B cell (primary cell): ENCODE measurements at regions not wholly inside any gene's neighbourhood (a gene's known extent, or its start where the extent isn't known, plus 50 kb on each side); places are given as distances from the start of the nearest gene placed in this dataset.

Source experiments
- ATAC-seq: fragments of 200-7000 bp; cut with Tn5 transposase; one replicate; pipeline ENCODE4 v1.10.0; 2021; ENCODE audit warnings: low read depth, mild to moderate bottlenecking, moderate number of reproducible peaks, moderate library complexity
- CTCF ChIA-PET: fragments of 350-600 bp; sonication (Branson Sonifier 250); formaldehyde crosslinking; loops from one replicate; lab custom pipeline; 2021; ENCODE audit warnings: antibody characterized with exemption, inconsistent platforms; lab: Charles Lee
- POLR2A ChIA-PET: fragments of 350-600 bp; sonication (Branson Sonifier 250); formaldehyde crosslinking; loops from one replicate; lab custom pipeline; 2021; ENCODE audit warnings: antibody characterized with exemption; lab: Charles Lee
- DNase-seq: peaks from one replicate; pipeline ENCODE4 v3.0.0; 2013
- H2AFZ ChIP-seq: 2 replicates; pipeline ENCODE4 v1.6.1; 2012; ENCODE audit warnings: mild to moderate bottlenecking, low read depth, low read length; ENCODE audit not compliant: insufficient read depth, poor library complexity, severe bottlenecking
- H3K27ac ChIP-seq, 2 donors: 1 replicate in 1 of 2; 2 replicates in 1 of 2; pipeline ENCODE4 v1.5.1; 2012 to 2013; ENCODE audit warnings: low read length in 2 of 2, mild to moderate bottlenecking in 2 of 2, moderate library complexity in 1 of 2
- H3K27me3 ChIP-seq, 4 experiments: fragments of 200-600 bp in 1 of 4; sonication (generic) in 1 of 4; replicated peaks in 1 of 4; 1 replicate in 2 of 4; 2 replicates in 2 of 4; pipeline versions ENCODE4 v1.6.1 to v1.7.0; 2013 to 2016; ENCODE audit warnings: low read length in 3 of 4, mild to moderate bottlenecking in 2 of 4, mixed read lengths in 1 of 4, moderate library complexity in 1 of 4; ENCODE audit not compliant: insufficient read depth in 4 of 4, control insufficient read depth in 3 of 4; ENCODE audit errors: control extremely low read depth in 1 of 4
- H3K36me3 ChIP-seq, 2 experiments: replicated peaks in 1 of 2; 1 replicate in 1 of 2; 2 replicates in 1 of 2; pipeline versions ENCODE4 v1.6.1 to v1.7.1; 2013; ENCODE audit warnings: low read length in 1 of 2; ENCODE audit not compliant: insufficient read depth in 2 of 2, control insufficient read depth in 1 of 2; ENCODE audit errors: control extremely low read depth in 1 of 2, extremely low read depth in 1 of 2
- H3K4me1 ChIP-seq, 2 donors: fragments of 200-600 bp in 1 of 2; sonication (generic) in 1 of 2; 1 replicate in 1 of 2; 2 replicates in 1 of 2; pipeline versions ENCODE4 v1.5.1 to v1.6.1; 2013 to 2017; ENCODE audit warnings: low read length in 2 of 2; ENCODE audit not compliant: control insufficient read depth in 2 of 2, insufficient read depth in 2 of 2
- H3K4me2 ChIP-seq: replicated peaks from 2 replicates; pipeline ENCODE3; 2012; ENCODE audit warnings: mild to moderate bottlenecking, low read depth, low read length; ENCODE audit not compliant: poor library complexity, severe bottlenecking
- H3K4me3 ChIP-seq, 5 experiments: fragments of 200-600 bp in 1 of 5; sonication (generic) in 1 of 5; 1 replicate in 3 of 5; 2 replicates in 2 of 5; pipeline versions ENCODE4 v1.5.1 to v1.7.0; 2011 to 2016; ENCODE audit warnings: low read length in 4 of 5, mild to moderate bottlenecking in 4 of 5, low read depth in 2 of 5, control low read depth in 1 of 5, moderate library complexity in 1 of 5; ENCODE audit not compliant: insufficient read depth in 1 of 5; ENCODE audit errors: control extremely low read depth in 1 of 5, extremely low read depth in 1 of 5
- H3K79me2 ChIP-seq: fragments of 200-600 bp; sonication (generic); one replicate; pipeline ENCODE4 v1.6.0; 2016; ENCODE audit warnings: low read length; ENCODE audit not compliant: control insufficient read depth, insufficient read depth
- H3K9ac ChIP-seq: fragments of 200-600 bp; sonication (generic); 2 replicates; pipeline ENCODE4 v1.6.1; 2017; ENCODE audit warnings: mild to moderate bottlenecking, low read length, moderate library complexity
- H3K9me3 ChIP-seq, 3 donors: one replicate each; pipeline versions ENCODE4 v1.6.1 to v1.7.1; 2013; ENCODE audit warnings: low read length in 2 of 3; ENCODE audit not compliant: control insufficient read depth in 2 of 3, insufficient read depth in 1 of 3; ENCODE audit errors: control extremely low read depth in 1 of 3
- H4K20me1 ChIP-seq: 2 replicates; pipeline ENCODE4 v1.6.0; 2012; ENCODE audit warnings: mild to moderate bottlenecking, low read length; ENCODE audit not compliant: insufficient read depth, control insufficient read depth, poor library complexity, severe bottlenecking
- H3K27ac Mint-ChIP-seq: one replicate; pipeline ENCODE4 v1.8.0; 2021; ENCODE audit warnings: mixed read lengths
- H3K27me3 Mint-ChIP-seq: one replicate; pipeline ENCODE4 v1.8.0; 2021; ENCODE audit warnings: mixed read lengths
- H3K4me1 Mint-ChIP-seq: one replicate; pipeline ENCODE4 v1.8.0; 2021; ENCODE audit warnings: mixed read lengths
- H3K4me3 Mint-ChIP-seq: one replicate; pipeline ENCODE4 v1.8.0; 2021; ENCODE audit warnings: mixed read lengths
- H3K9me3 Mint-ChIP-seq: one replicate; pipeline ENCODE4 v1.8.0; 2022; ENCODE audit warnings: mixed read lengths; ENCODE audit not compliant: insufficient read depth
- EZH2 ChIP-seq: IDR thresholded peaks from 2 replicates; pipeline ENCODE4 v1.6.1; 2012; ENCODE audit warnings: borderline replicate concordance, low read depth, mild to moderate bottlenecking, moderate library complexity, low read length; ENCODE audit not compliant: insufficient read depth, poor library complexity, severe bottlenecking
- WGBS: methylation state at CpG from one replicate; pipeline ENCODE4 v1.1.5; 2013; ENCODE audit warnings: missing lambda C conversion rate; ENCODE audit not compliant: insufficient coverage; 5-methylcytosine and 5-hydroxymethylcytosine counted together
- intact Hi-C: fragments of 100-400 bp; cut with micrococcal nuclease; formaldehyde crosslinking; loops from one replicate; pipeline ENCODE4 v1.10.0; 2022
- TF ChIP-seq, protein P1 (sequence below): fragments of 200-600 bp; IDR thresholded peaks from one replicate; pipeline ENCODE4 v1.8.0; 2022; ENCODE audit warnings: antibody characterized with exemption, mild to moderate bottlenecking

DNA sequence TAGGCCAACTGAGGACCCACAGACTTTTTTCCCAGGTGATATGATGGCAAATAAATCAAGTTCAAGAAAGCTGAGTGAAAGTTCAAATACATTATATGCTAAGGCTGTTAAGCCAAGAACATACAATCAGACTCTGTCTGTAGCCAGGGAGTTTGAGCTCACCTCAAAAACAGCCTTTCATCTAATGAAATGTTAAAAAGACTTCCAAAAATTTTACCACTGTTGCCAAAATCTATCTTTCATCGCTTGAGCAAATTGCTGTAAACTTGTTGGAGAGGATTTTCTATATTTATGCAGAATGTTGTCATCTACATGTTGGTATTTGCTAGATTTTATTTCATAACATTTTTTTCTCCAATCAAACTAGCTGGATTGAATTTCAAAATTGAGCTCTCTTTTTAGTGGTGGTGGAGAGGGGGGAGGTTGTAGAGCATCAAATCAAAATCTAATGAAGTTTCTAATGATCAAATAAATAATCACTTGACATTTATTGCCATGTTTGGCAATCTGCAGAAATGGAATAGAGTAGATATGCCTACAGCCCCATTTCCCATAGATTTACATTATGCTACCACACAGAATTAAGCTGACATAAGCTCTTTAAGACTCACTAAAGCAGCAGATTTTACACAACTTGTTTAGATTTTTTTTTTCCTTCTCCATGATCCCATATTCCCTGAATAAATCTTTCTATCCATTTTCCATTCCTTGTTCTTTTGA, 828.9 kb upstream of the ZNF608 start:
- no peaks in the 10 kb centered on the region for H3K27me3 Mint-ChIP-seq
- no peak overlapping the region for H3K27ac ChIP-seq
- DNase-seq (no peak), ATAC-seq (no peak)
- TF ChIP-seq, protein P1, sequence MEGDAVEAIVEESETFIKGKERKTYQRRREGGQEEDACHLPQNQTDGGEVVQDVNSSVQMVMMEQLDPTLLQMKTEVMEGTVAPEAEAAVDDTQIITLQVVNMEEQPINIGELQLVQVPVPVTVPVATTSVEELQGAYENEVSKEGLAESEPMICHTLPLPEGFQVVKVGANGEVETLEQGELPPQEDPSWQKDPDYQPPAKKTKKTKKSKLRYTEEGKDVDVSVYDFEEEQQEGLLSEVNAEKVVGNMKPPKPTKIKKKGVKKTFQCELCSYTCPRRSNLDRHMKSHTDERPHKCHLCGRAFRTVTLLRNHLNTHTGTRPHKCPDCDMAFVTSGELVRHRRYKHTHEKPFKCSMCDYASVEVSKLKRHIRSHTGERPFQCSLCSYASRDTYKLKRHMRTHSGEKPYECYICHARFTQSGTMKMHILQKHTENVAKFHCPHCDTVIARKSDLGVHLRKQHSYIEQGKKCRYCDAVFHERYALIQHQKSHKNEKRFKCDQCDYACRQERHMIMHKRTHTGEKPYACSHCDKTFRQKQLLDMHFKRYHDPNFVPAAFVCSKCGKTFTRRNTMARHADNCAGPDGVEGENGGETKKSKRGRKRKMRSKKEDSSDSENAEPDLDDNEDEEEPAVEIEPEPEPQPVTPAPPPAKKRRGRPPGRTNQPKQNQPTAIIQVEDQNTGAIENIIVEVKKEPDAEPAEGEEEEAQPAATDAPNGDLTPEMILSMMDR = no peak
- no peak for TF ChIP-seq EZH2
- H3K9me3 Mint-ChIP-seq = no peaks in the 10 kb centered on the region
- no peaks in the 10 kb centered on the region for H3K27me3 ChIP-seq
- no CpG with 5 or more reads among the region's 1 CpG for WGBS
- H4K20me1 ChIP-seq = no peaks in the 10 kb centered on the region
- H3K27ac Mint-ChIP-seq = no peak overlapping the region
- intact Hi-C loops = no loop called here
- H3K9ac ChIP-seq = no peak overlapping the region
- no peak overlapping the region for H3K4me3 Mint-ChIP-seq
- H2AFZ ChIP-seq = no peak overlapping the region
- POLR2A ChIA-PET = no interaction called here
- no peaks in the 10 kb centered on the region for H3K79me2 ChIP-seq
- no peaks in the 10 kb centered on the region for H3K36me3 ChIP-seq
- no peaks in the 10 kb centered on the region for H3K9me3 ChIP-seq
- no peak overlapping the region for H3K4me3 ChIP-seq
- H3K4me1 ChIP-seq = no peaks in the 10 kb centered on the region
- H3K4me2 ChIP-seq = no peak overlapping the region
- no peaks in the 10 kb centered on the region for H3K4me1 Mint-ChIP-seq
- CTCF ChIA-PET = interaction anchor here (1.5 kb wide), 1 partner anchor 10 kb away, joined by 3 read pairs; no protein-coding TSS in a partner anchor

DNA sequence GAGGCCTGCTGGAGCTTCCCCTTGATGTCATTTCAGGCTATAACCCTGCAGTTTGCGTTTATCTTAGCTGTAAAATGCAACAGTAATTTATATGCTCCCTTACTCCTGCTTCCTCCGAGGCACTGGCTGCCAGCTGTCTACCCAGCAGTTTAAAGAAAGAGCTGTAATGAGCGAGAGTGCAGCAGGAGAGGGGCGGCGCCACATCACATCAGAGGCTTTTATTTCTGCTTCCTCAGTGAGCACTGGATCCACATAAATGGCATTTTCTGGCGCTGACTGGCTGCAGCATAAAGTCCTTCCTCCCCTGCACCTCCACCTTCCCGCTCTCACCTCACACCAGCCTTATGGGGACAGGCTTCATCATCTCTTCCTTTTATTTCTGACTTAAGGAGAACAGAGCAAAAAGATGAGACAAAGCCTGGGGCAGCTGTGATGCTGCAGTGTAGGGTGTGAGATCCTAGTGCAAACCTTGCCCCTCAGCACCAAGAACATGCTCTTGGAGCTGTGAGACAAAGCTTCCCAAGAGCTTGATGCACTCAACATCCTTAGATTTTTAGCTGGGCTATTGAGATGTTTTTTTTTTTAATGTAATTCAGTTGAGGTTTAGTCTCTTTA, 829.6 kb upstream of the ZNF608 start:
- intact Hi-C loops = no loop called here
- H2AFZ ChIP-seq = no peak overlapping the region
- CTCF ChIA-PET = interaction anchor here (1.5 kb wide), 1 partner anchor 10 kb away, joined by 3 read pairs; no protein-coding TSS in a partner anchor
- Mint-ChIP-seq H3K27ac (no peak overlapping the region), H3K4me3 (no peak overlapping the region), H3K9me3 (no peaks in the 10 kb centered on the region), H3K4me1 (no peaks in the 10 kb centered on the region), H3K27me3 (no peaks in the 10 kb centered on the region)
- no peak overlapping the region for H3K9ac ChIP-seq
- H3K4me2 ChIP-seq = no peak overlapping the region
- no peak for ATAC-seq
- H3K79me2 ChIP-seq = no peaks in the 10 kb centered on the region
- no peaks in the 10 kb centered on the region for H3K9me3 ChIP-seq
- no peak overlapping the region for H3K27ac ChIP-seq
- no peak for DNase-seq
- WGBS = 70% methylated on average over 6 of the region's 7 CpGs
- no peak overlapping the region for H3K4me3 ChIP-seq
- H3K4me1 ChIP-seq = no peaks in the 10 kb centered on the region
- POLR2A ChIA-PET = no interaction called here
- TF ChIP-seq EZH2 = no peak
- TF ChIP-seq, protein P1 = no peak
- no peaks in the 10 kb centered on the region for H3K36me3 ChIP-seq
- no peaks in the 10 kb centered on the region for H4K20me1 ChIP-seq
- no peaks in the 10 kb centered on the region for H3K27me3 ChIP-seq
